Lower leg skin (tissue), 4 donors: ENCODE measurements at regions not wholly inside any gene's neighbourhood (a gene's known extent, or its start where the extent isn't known, plus 50 kb on each side); places are given as distances from the start of the nearest gene placed in this dataset.
"Not testable (repeated sequence)": the region's sequence is repeated elsewhere in the genome, so short reads cannot be mapped to it uniquely, and the experiment has no call there.

Source experiments
- DNase-seq, 2 donors: peaks; one replicate each; pipeline ENCODE4 v3.0.0-alpha.2; 2019; ENCODE audit warnings: low spot score in 2 of 2
- H3K4me3 ChIP-seq: fragments of 200-600 bp; sonication (generic); 2 replicates; pipeline ENCODE4 v1.5.1; 2017; ENCODE audit warnings: mild to moderate bottlenecking, low read depth; ENCODE audit not compliant: poor library complexity, severe bottlenecking
- CTCF ChIP-seq, 3 donors: fragments of 450-650 bp; IDR thresholded peaks; one replicate each; pipeline ENCODE4 v1.5.1; 2016; ENCODE audit warnings: antibody characterized with exemption in 3 of 3, mild to moderate bottlenecking in 3 of 3, moderate library complexity in 2 of 3
- POLR2A ChIP-seq, 2 donors: fragments of 450-650 bp; IDR thresholded peaks; one replicate each; pipeline ENCODE4 v1.6.1; 2016 to 2017; ENCODE audit warnings: antibody characterized with exemption in 2 of 2, mild to moderate bottlenecking in 1 of 2, moderate library complexity in 1 of 2
- WGBS, 2 donors: methylation state at CpG; one replicate each; pipeline ENCODE4 v1.1.5; 2018; 5-methylcytosine and 5-hydroxymethylcytosine counted together
- intact Hi-C: fragments of 100-400 bp; cut with DNase I; formaldehyde crosslinking; loops from one replicate; pipeline ENCODE4 v1.15.0; 2023; ENCODE audit warnings: low total_unique reads

GRCh38 chr1:70503358-70503757, 92.3 kb downstream of the CTH start:
- H3K4me3 ChIP-seq, result no peak overlapping the region
- DNase-seq, result no peak
- intact Hi-C loops, result loop anchor here (10.0 kb wide), 1 partner anchor 369 kb away; no protein-coding TSS in a partner anchor
- WGBS, 2 donors, result 82 to 96% methylated on average over 1 of the region's 1 CpG
- no peak for TF ChIP-seq POLR2A (IDR thresholded peaks at IDR 0.05)
- TF ChIP-seq CTCF (IDR thresholded peaks at IDR 0.05), result no peak

- intact Hi-C loops, result loop anchor here (10.0 kb wide), 1 partner anchor 369 kb away; no protein-coding TSS in a partner anchor
- DNase-seq, result no peak
- WGBS, 2 donors, result 85 to 86% methylated on average over 7 of the region's 7 CpGs
Measured at GRCh38 chr1:70504176-70504820, 93.2 kb downstream of the CTH start.

GRCh38 chr1:70504821-70505193, 93.7 kb downstream of the CTH start:
- 34 to 47% methylated on average over 2 of the region's 2 CpGs for WGBS, 2 donors
- no peak overlapping the region for H3K4me3 ChIP-seq
- TF ChIP-seq POLR2A (IDR thresholded peaks at IDR 0.05) (no peak), CTCF (IDR thresholded peaks at IDR 0.05) (no peak)
- intact Hi-C loops, result loop anchor here (10.0 kb wide), 1 partner anchor 370 kb away; no protein-coding TSS in a partner anchor
- DNase-seq, result no peak

More at GRCh38 chr1:70504176-70504820, 93.2 kb downstream of the CTH start:
- TF ChIP-seq POLR2A (IDR thresholded peaks at IDR 0.05), result no peak
- TF ChIP-seq CTCF (IDR thresholded peaks at IDR 0.05), result no peak
- H3K4me3 ChIP-seq, result no peak overlapping the region

GRCh38 chr1:70507991-70508390, 96.9 kb downstream of the CTH start:
- WGBS, 2 donors, result 89 to 90% methylated on average over 3 of the region's 3 CpGs
- H3K4me3 ChIP-seq, DNase-seq: not testable (repeated sequence)
- intact Hi-C loops, result loop anchor here (10.0 kb wide), 1 partner anchor 373 kb away; no protein-coding TSS in a partner anchor

GRCh38 chr1:70509996-70510876, 99.2 kb downstream of the CTH start:
- WGBS, 2 donors, result 65 to 72% methylated on average over 19 of the region's 19 CpGs
- no peak for TF ChIP-seq POLR2A (IDR thresholded peaks at IDR 0.05)
- peak in 1 of 3 donors; percentile 41 for TF ChIP-seq CTCF (IDR thresholded peaks at IDR 0.05)
- DNase-seq, result no peak
- no peak overlapping the region for H3K4me3 ChIP-seq
- intact Hi-C loops, result loop anchor here (10.0 kb wide), 1 partner anchor 375 kb away; no protein-coding TSS in a partner anchor

- no peak for DNase-seq
- intact Hi-C loops, result no loop called here
- WGBS, 2 donors, result 80 to 82% methylated on average over 2 of the region's 2 CpGs
- TF ChIP-seq CTCF (IDR thresholded peaks at IDR 0.05) (no peak), POLR2A (IDR thresholded peaks at IDR 0.05) (no peak)
- no peak overlapping the region for H3K4me3 ChIP-seq
Measured at GRCh38 chr1:70517444-70517843, 106.4 kb downstream of the CTH start.
